ENCODE measurements at regions not wholly inside any gene's neighbourhood (a gene's known extent, or its start where the extent isn't known, plus 50 kb on each side); places are given as distances from the start of the nearest gene placed in this dataset.

DNA sequence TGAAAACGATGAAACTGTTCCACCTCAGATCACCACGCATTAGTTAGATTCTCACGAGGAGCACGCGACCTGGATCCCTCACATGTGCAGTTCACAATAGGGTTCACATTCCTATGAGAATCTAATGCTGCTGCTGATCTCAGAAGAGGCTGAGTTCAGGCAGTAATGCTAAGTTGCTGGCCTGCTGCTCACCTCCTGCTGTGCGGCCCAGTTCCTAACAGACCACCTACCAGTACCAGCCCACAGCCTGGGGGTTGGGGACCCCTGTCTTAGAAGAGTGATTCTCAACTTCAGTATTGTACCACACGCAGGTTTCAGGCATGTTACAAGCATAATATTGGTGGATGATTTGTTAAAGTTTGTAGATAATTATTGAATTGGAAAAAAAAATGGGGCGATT, 182.7 kb downstream of the BLID start:
- TF ChIP-seq FOXP2 (optimal IDR thresholded peaks at IDR 0.05; ENCODE audit: borderline replicate concordance, extremely low read depth, extremely low read length, insufficient read depth) = no peak
- TF ChIP-seq POLR2AphosphoS5 (IDR thresholded peaks at IDR 0.05; ENCODE audit: low read depth, low read length) = no peak
- no peak for TF ChIP-seq REST (IDR thresholded peaks at IDR 0.05; ENCODE audit: insufficient read depth in 1 of 2, low read depth in 2 of 2, low read length in 2 of 2)
- no peak for TF ChIP-seq TAF1 (IDR thresholded peaks at IDR 0.05; ENCODE audit: borderline replicate concordance, insufficient read depth, low read length)
- no peak for TF ChIP-seq SIN3A (IDR thresholded peaks at IDR 0.05; ENCODE audit: borderline replicate concordance, insufficient read depth, low read length)

DNA sequence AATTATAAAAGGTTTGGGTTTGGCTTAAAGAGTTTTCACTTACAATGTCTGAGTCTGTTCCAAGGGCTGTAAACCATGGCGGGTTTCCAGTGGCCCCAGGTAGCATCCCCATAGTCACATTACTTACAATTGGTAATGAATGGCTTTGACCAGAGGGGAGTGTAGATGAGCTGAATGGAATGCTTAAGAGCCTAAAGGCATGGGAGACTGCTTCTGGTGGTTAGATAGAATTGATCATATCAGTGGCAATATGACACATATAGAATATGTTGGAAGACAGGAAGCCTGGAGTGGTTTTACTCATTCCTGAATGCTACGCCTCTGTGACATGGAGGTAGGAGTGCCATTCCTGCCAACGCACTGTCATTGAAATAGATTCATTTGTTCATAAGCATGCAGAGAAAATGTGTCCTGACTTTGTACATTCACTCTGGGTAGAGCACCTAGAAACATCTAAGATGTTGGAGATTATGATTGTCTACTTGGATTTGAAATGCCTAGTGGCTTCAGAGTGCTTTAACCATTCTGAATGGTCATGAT, 183.3 kb downstream of the BLID start:
- no peak for TF ChIP-seq REST (IDR thresholded peaks at IDR 0.05; ENCODE audit: insufficient read depth in 1 of 2, low read depth in 2 of 2, low read length in 2 of 2)
- TF ChIP-seq TAF1 (IDR thresholded peaks at IDR 0.05; ENCODE audit: borderline replicate concordance, insufficient read depth, low read length) = no peak
- no peak for TF ChIP-seq SIN3A (IDR thresholded peaks at IDR 0.05; ENCODE audit: borderline replicate concordance, insufficient read depth, low read length)
- TF ChIP-seq FOXP2 (optimal IDR thresholded peaks at IDR 0.05; ENCODE audit: borderline replicate concordance, extremely low read depth, extremely low read length, insufficient read depth) = no peak
- TF ChIP-seq POLR2AphosphoS5 (IDR thresholded peaks at IDR 0.05; ENCODE audit: low read depth, low read length) = no peak

GRCh38 chr11:121931748-121932352, 184.2 kb downstream of the BLID start:
- TF ChIP-seq SIN3A (IDR thresholded peaks at IDR 0.05; ENCODE audit: borderline replicate concordance, insufficient read depth, low read length) (no peak), FOXP2 (optimal IDR thresholded peaks at IDR 0.05; ENCODE audit: borderline replicate concordance, extremely low read depth, extremely low read length, insufficient read depth) (no peak), TAF1 (IDR thresholded peaks at IDR 0.05; ENCODE audit: borderline replicate concordance, insufficient read depth, low read length) (no peak), REST (IDR thresholded peaks at IDR 0.05; ENCODE audit: insufficient read depth in 1 of 2, low read depth in 2 of 2, low read length in 2 of 2) (no peak), POLR2AphosphoS5 (IDR thresholded peaks at IDR 0.05; ENCODE audit: low read depth, low read length) (no peak)

DNA sequence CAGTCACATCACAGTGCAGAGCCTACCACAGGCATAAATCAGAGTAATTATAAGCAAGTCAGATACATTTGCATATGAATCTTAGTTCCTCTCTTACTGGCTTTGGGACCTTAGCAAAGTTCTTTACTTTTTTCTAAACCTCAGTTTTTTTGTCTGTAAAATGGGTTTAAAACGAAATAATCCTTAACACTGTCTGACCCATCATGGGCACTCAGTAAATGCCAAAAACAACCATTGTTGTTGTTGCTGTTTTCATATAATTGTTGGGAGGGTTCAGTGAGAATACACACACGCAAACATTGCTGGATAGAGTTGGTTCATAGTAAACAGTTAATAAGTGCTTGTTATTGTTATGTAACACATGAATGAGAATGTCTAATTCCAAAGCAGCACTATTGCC, 184.9 kb downstream of the BLID start:
- TF ChIP-seq POLR2AphosphoS5 (IDR thresholded peaks at IDR 0.05; ENCODE audit: low read depth, low read length) = no peak

- no peak for TF ChIP-seq SIN3A (IDR thresholded peaks at IDR 0.05; ENCODE audit: borderline replicate concordance, insufficient read depth, low read length)
- TF ChIP-seq REST (IDR thresholded peaks at IDR 0.05; ENCODE audit: insufficient read depth in 1 of 2, low read depth in 2 of 2, low read length in 2 of 2) = no peak
- TF ChIP-seq POLR2AphosphoS5 (IDR thresholded peaks at IDR 0.05; ENCODE audit: low read depth, low read length) = no peak
- TF ChIP-seq TAF1 (IDR thresholded peaks at IDR 0.05; ENCODE audit: borderline replicate concordance, insufficient read depth, low read length) = no peak
- TF ChIP-seq FOXP2 (optimal IDR thresholded peaks at IDR 0.05; ENCODE audit: borderline replicate concordance, extremely low read depth, extremely low read length, insufficient read depth) = no peak
These were observed 185.7 kb downstream of the BLID start for GRCh38 chr11:121930004-121930965.
